GM06990 (cell line): ENCODE measurements at regions not wholly inside any gene's neighbourhood (a gene's known extent, or its start where the extent isn't known, plus 50 kb on each side); places are given as distances from the start of the nearest gene placed in this dataset.

ENCODE experiments used
- DNase-seq: peaks from one replicate; pipeline ENCODE4 v3.0.0-alpha.2; 2011; ENCODE audit not compliant: insufficient read length; ENCODE audit errors: extremely low read depth
- H3K27me3 ChIP-seq: replicated peaks from 2 replicates; pipeline ENCODE4 v1.6.0; 2011; ENCODE audit warnings: low read length; ENCODE audit not compliant: control insufficient read depth, insufficient read depth
- H3K36me3 ChIP-seq: 2 replicates; pipeline ENCODE4 v1.5.1; 2011; ENCODE audit warnings: low read length; ENCODE audit not compliant: control insufficient read depth, insufficient read depth
- H3K4me3 ChIP-seq: replicated peaks from 2 replicates; pipeline ENCODE4 v1.5.1; 2011; ENCODE audit warnings: low read depth, mild to moderate bottlenecking, control low read depth, low read length
- TF ChIP-seq, protein P1 (sequence below): IDR thresholded peaks from 2 replicates; pipeline ENCODE4 v1.5.1; 2011; ENCODE audit warnings: low read length, control low read depth, mild to moderate bottlenecking, inconsistent platforms; ENCODE audit not compliant: insufficient read depth, poor library complexity, severe bottlenecking

DNA sequence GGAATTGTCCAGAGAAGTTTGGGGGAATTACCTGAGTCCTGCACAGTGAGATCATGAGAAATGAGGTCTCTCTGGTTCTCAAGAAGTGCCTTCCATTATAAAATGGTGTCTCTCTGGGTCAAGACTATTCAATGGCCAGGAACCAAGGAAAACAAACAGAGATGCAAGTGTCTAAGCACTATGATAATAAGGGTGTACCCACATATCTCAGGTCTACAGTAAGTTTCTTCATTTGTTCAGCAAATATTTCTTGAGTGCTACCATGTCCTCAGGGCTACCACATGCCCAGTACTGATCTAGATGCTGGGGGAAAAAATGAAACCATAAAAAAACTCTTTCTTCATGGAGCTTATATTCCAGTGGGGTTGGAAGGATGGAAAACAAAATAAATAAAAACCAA lies 170.0 kb downstream of the ACKR3 start:
- Histone ChIP-seq H3K4me3 (no peak overlapping the region), H3K36me3 (no peaks in the 10 kb centered on the region), H3K27me3 (no peaks in the 10 kb centered on the region)
- DNase-seq: no peak
- TF ChIP-seq, protein P1, sequence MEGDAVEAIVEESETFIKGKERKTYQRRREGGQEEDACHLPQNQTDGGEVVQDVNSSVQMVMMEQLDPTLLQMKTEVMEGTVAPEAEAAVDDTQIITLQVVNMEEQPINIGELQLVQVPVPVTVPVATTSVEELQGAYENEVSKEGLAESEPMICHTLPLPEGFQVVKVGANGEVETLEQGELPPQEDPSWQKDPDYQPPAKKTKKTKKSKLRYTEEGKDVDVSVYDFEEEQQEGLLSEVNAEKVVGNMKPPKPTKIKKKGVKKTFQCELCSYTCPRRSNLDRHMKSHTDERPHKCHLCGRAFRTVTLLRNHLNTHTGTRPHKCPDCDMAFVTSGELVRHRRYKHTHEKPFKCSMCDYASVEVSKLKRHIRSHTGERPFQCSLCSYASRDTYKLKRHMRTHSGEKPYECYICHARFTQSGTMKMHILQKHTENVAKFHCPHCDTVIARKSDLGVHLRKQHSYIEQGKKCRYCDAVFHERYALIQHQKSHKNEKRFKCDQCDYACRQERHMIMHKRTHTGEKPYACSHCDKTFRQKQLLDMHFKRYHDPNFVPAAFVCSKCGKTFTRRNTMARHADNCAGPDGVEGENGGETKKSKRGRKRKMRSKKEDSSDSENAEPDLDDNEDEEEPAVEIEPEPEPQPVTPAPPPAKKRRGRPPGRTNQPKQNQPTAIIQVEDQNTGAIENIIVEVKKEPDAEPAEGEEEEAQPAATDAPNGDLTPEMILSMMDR: no peak

DNA sequence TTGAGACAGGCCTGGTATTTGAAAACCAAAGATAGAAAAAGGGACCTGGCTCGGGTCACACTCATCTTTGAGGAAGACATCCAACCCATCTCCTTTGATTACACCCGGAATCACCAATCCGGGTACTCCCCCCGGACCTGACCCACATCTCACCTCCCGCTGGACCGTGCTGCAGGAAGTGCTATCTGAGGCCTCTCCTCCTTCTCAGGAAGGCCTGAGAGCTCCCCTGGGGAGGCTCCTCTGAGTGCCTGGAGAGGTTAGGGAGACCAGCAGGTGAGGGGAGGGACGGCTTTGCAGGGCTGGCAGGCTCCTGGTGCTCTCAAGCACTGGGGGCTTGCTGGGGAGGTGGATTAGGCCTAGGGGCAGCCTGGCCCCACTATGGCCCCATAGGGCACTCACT lies 170.9 kb downstream of the ACKR3 start:
- Histone ChIP-seq H3K36me3 (no peaks in the 10 kb centered on the region), H3K27me3 (no peaks in the 10 kb centered on the region), H3K4me3 (no peak overlapping the region)
- DNase-seq: no peak
- TF ChIP-seq, protein P1: no peak

DNA sequence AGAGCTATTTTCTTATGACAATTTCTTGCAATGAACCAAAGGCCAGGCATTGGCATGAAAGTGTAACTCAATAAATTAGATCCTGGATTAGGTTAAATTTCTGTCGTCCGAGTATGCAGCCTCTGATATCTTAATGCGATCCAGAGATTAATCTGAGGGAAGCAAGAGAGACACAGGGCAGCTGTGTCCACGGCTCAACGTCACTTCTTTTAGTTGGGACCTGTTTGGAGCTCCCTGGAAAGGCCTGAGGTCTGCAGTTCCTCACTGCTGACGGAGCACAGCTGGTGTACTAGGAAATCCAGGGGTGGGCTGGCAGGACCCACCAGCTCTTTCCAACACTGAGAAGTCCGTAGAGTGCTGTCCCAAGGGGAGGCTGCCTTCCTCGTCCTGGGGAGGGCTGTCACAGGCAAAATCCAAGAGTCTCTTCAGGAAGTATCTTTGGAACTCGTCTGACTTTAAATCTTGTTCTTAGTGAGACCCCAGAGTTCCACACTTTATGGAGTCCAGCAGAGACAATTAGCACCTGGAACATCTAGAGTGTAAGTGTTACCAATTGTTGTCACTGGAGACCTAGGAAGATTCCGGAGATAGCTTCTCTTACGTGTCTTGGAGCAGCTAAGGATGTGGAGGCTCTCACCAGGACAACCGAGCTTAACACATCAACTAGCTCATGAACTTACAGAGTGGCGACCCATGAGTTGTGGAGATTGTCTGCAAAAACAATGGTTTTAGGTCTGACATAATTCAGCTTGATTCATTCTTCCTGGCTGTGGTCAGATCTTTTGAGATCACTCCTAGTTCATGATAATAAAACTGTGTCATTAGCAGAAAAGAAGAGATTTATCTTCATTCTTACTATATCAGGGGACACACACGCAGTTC lies 173.7 kb downstream of the ACKR3 start:
- no peak for DNase-seq
- TF ChIP-seq, protein P1: no peak
- Histone ChIP-seq H3K36me3 (no peaks in the 10 kb centered on the region), H3K4me3 (no peak overlapping the region), H3K27me3 (no peaks in the 10 kb centered on the region)

DNA sequence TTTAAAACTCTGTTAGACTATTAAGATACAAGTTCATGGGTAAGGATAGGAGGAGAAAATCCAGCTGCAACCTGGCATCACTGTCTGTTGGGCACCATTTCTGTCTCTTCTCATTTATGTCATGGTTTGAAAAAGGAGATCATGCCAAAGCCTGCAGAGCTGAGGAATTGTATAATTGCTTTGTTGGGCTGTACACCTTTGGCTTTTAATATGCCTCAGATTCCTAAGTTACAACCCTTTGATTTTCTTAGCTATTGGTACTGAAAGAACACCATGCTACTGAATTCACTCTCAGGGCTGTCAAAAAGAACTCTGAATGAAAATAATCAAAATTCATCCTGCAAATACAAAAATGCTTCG lies 174.3 kb downstream of the ACKR3 start:
- TF ChIP-seq, protein P1: no peak
- DNase-seq: no peak
- Histone ChIP-seq H3K27me3 (no peaks in the 10 kb centered on the region), H3K36me3 (no peaks in the 10 kb centered on the region), H3K4me3 (no peak overlapping the region)

DNA sequence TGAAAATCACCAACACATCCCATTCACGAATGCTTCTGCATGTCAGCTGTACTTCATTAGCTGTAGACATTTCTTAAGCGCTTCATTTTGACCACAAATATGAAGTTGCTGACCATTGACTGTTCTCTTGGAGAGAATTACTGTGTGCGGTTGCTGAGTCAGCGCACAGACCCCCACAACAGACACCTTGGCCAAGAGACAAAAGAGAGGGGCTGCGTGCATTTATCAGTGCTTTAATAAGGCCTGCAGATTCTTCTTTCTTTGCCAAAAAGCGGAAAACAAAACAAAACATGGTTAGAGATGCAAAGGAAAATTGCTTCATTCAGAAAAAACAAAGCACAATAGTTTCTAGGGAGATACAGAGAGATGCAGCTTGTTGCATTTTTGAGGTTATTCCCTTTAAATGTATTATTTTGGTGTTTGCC lies 174.7 kb downstream of the ACKR3 start:
- no peaks in the 10 kb centered on the region for H3K27me3 ChIP-seq
- no peak for DNase-seq
- no peaks in the 10 kb centered on the region for H3K36me3 ChIP-seq
- TF ChIP-seq, protein P1: no peak
- H3K4me3 ChIP-seq: no peak overlapping the region
